Nephron progenitor cell (in vitro differentiated cells): ENCODE measurements at regions not wholly inside any gene's neighbourhood (a gene's known extent, or its start where the extent isn't known, plus 50 kb on each side); places are given as distances from the start of the nearest gene placed in this dataset.

Experiments used
- DNase-seq: peaks from one replicate; pipeline ENCODE4 v3.0.0; 2021
- H3K27ac Mint-ChIP-seq: 2 replicates; pipeline ENCODE4 v1.8.0; 2021; ENCODE audit warnings: mild to moderate bottlenecking, moderate library complexity, mixed read lengths
- H3K27me3 Mint-ChIP-seq: 2 replicates; pipeline ENCODE4 v1.8.0; 2021; ENCODE audit warnings: mild to moderate bottlenecking, low read depth, mixed read lengths; ENCODE audit not compliant: poor library complexity
- H3K36me3 Mint-ChIP-seq: 2 replicates; pipeline ENCODE4 v1.8.0; 2021; ENCODE audit warnings: low read depth, mixed read lengths
- H3K4me1 Mint-ChIP-seq: 2 replicates; pipeline ENCODE4 v1.8.0; 2021; ENCODE audit warnings: mixed read lengths
- H3K4me3 Mint-ChIP-seq: 2 replicates; pipeline ENCODE4 v1.8.0; 2021; ENCODE audit warnings: mild to moderate bottlenecking, moderate library complexity, mixed read lengths
- H3K9me3 Mint-ChIP-seq: 2 replicates; pipeline ENCODE4 v1.8.0; 2021; ENCODE audit warnings: mild to moderate bottlenecking, moderate library complexity, mixed read lengths
- CTCF ChIP-seq: fragments of 200-600 bp; sonication (generic); IDR thresholded peaks from 2 replicates; pipeline ENCODE4 v1.5.0; 2021; ENCODE audit warnings: antibody characterized with exemption

- TF ChIP-seq CTCF: no peak
- no peak for DNase-seq
- H3K27me3 Mint-ChIP-seq: no peaks in the 10 kb centered on the region
- H3K36me3 Mint-ChIP-seq: no peaks in the 10 kb centered on the region
- H3K27ac Mint-ChIP-seq: no peak overlapping the region
- no peak overlapping the region for H3K4me3 Mint-ChIP-seq
- no peaks in the 10 kb centered on the region for H3K9me3 Mint-ChIP-seq
- no peaks in the 10 kb centered on the region for H3K4me1 Mint-ChIP-seq
Observed at GRCh38 chr2:163008642-163009041, 170.1 kb upstream of the KCNH7 start.

GRCh38 chr2:162994718-162995117, 156.2 kb upstream of the KCNH7 start:
- Mint-ChIP-seq H3K27me3 (no peaks in the 10 kb centered on the region), H3K4me1 (no peaks in the 10 kb centered on the region), H3K9me3 (no peaks in the 10 kb centered on the region), H3K4me3 (no peak overlapping the region), H3K27ac (no peak overlapping the region), H3K36me3 (no peaks in the 10 kb centered on the region)
- DNase-seq: no peak
- no peak for TF ChIP-seq CTCF

GRCh38 chr2:162992828-162993227, 154.3 kb upstream of the KCNH7 start:
- TF ChIP-seq CTCF: no peak
- Mint-ChIP-seq H3K9me3 (no peaks in the 10 kb centered on the region), H3K4me3 (no peak overlapping the region), H3K4me1 (no peaks in the 10 kb centered on the region), H3K27ac (no peak overlapping the region), H3K27me3 (no peaks in the 10 kb centered on the region), H3K36me3 (no peaks in the 10 kb centered on the region)
- DNase-seq: no peak

GRCh38 chr2:162989507-162989906, 150.9 kb upstream of the KCNH7 start:
- Mint-ChIP-seq H3K9me3 (no peaks in the 10 kb centered on the region), H3K27me3 (no peaks in the 10 kb centered on the region), H3K27ac (no peak overlapping the region), H3K4me1 (no peaks in the 10 kb centered on the region), H3K36me3 (no peaks in the 10 kb centered on the region), H3K4me3 (no peak overlapping the region)
- no peak for DNase-seq
- no peak for TF ChIP-seq CTCF

- no peak for TF ChIP-seq CTCF
- DNase-seq: no peak
- no peaks in the 10 kb centered on the region for H3K9me3 Mint-ChIP-seq
- H3K4me3 Mint-ChIP-seq: no peak overlapping the region
- no peaks in the 10 kb centered on the region for H3K36me3 Mint-ChIP-seq
- no peaks in the 10 kb centered on the region for H3K27me3 Mint-ChIP-seq
- H3K27ac Mint-ChIP-seq: no peak overlapping the region
- no peaks in the 10 kb centered on the region for H3K4me1 Mint-ChIP-seq
Observed at GRCh38 chr2:162974771-162975170, 136.2 kb upstream of the KCNH7 start.

- Mint-ChIP-seq H3K27ac (no peak overlapping the region), H3K4me1 (no peaks in the 10 kb centered on the region), H3K4me3 (no peak overlapping the region), H3K9me3 (no peaks in the 10 kb centered on the region), H3K36me3 (no peaks in the 10 kb centered on the region), H3K27me3 (no peaks in the 10 kb centered on the region)
- DNase-seq: no peak
- TF ChIP-seq CTCF: no peak
Observed at GRCh38 chr2:162972383-162972782, 133.8 kb upstream of the KCNH7 start.
